Activated CD8-positive, alpha-beta T cell treated with anti-CD3 and anti-CD28 coated beads for 36 hours (primary cell): ENCODE measurements at regions not wholly inside any gene's neighbourhood (a gene's known extent, or its start where the extent isn't known, plus 50 kb on each side); places are given as distances from the start of the nearest gene placed in this dataset.

Experiments
- ATAC-seq: fragments of 200-7000 bp; cut with Tn5 transposase; one replicate; pipeline ENCODE4 v1.10.0; 2021; ENCODE audit warnings: mild to moderate bottlenecking, moderate library complexity
- CTCF ChIA-PET: fragments of 350-600 bp; sonication (Branson Sonifier 250); formaldehyde crosslinking; loops from one replicate; lab custom pipeline; 2021; ENCODE audit warnings: antibody characterized with exemption; lab: Charles Lee
- POLR2A ChIA-PET: fragments of 350-600 bp; sonication (Branson Sonifier 250); formaldehyde crosslinking; loops from one replicate; lab custom pipeline; 2021; ENCODE audit warnings: antibody characterized with exemption; lab: Charles Lee
- DNase-seq: peaks from one replicate; pipeline ENCODE4 v3.0.0-alpha.2; 2020
- H3K27ac Mint-ChIP-seq: one replicate; pipeline ENCODE4 v1.8.0; 2021; ENCODE audit warnings: mild to moderate bottlenecking, mixed read lengths
- H3K27me3 Mint-ChIP-seq: one replicate; pipeline ENCODE4 v1.8.0; 2021; ENCODE audit warnings: mixed read lengths
- H3K36me3 Mint-ChIP-seq: one replicate; pipeline ENCODE4 v1.8.0; 2021; ENCODE audit warnings: low read depth, mixed read lengths
- H3K4me1 Mint-ChIP-seq: one replicate; pipeline ENCODE4 v1.8.0; 2021; ENCODE audit warnings: low read depth, mixed read lengths
- H3K4me3 Mint-ChIP-seq: one replicate; pipeline ENCODE4 v1.8.0; 2021; ENCODE audit warnings: mild to moderate bottlenecking, moderate library complexity, mixed read lengths
- H3K9me3 Mint-ChIP-seq: one replicate; pipeline ENCODE4 v1.8.0; 2021; ENCODE audit warnings: mixed read lengths
- CTCF ChIP-seq: fragments of 200-600 bp; IDR thresholded peaks from one replicate; pipeline ENCODE4 v1.8.0; 2022; ENCODE audit warnings: antibody characterized with exemption, mild to moderate bottlenecking
- intact Hi-C: fragments of 100-400 bp; cut with micrococcal nuclease; formaldehyde crosslinking; loops from one replicate; pipeline ENCODE4 v1.10.0; 2022

- Mint-ChIP-seq H3K9me3 (no peaks in the 10 kb centered on the region), H3K36me3 (no peaks in the 10 kb centered on the region), H3K27ac (no peak overlapping the region), H3K27me3 (no peaks in the 10 kb centered on the region), H3K4me3 (no peak overlapping the region), H3K4me1 (no peaks in the 10 kb centered on the region)
- POLR2A ChIA-PET, result no interaction called here
- CTCF ChIA-PET, result no interaction called here
- no peak for DNase-seq
- ATAC-seq, result no peak
- intact Hi-C loops, result no loop called here
- no peak for TF ChIP-seq CTCF
Observed at GRCh38 chr4:141849367-141849766, 213.0 kb downstream of the IL15 start.

GRCh38 chr4:141849778-141850177 lies 213.4 kb downstream of the IL15 start:
- H3K27me3 Mint-ChIP-seq, result no peaks in the 10 kb centered on the region
- intact Hi-C loops, result no loop called here
- no peak for ATAC-seq

GRCh38 chr4:141851246-141851891 lies 215.0 kb downstream of the IL15 start:
- intact Hi-C loops, result no loop called here
- Mint-ChIP-seq H3K27me3 (no peaks in the 10 kb centered on the region), H3K36me3 (no peaks in the 10 kb centered on the region), H3K4me1 (no peaks in the 10 kb centered on the region), H3K9me3 (peaks cover 8% of the 10 kb centered on the region), H3K27ac (no peak overlapping the region), H3K4me3 (no peak overlapping the region)
- ATAC-seq (no peak), DNase-seq (no peak)
- CTCF ChIA-PET, result no interaction called here
- no peak for TF ChIP-seq CTCF
- POLR2A ChIA-PET, result no interaction called here

More at GRCh38 chr4:141849778-141850177, 213.4 kb downstream of the IL15 start:
- POLR2A ChIA-PET, result no interaction called here
- Mint-ChIP-seq H3K4me3 (no peak overlapping the region), H3K36me3 (no peaks in the 10 kb centered on the region), H3K27ac (no peak overlapping the region), H3K4me1 (no peaks in the 10 kb centered on the region), H3K9me3 (no peaks in the 10 kb centered on the region)
- DNase-seq, result no peak
- TF ChIP-seq CTCF, result no peak
- CTCF ChIA-PET, result no interaction called here

GRCh38 chr4:141853091-141853764 lies 216.8 kb downstream of the IL15 start:
- ChIA-PET POLR2A (interaction anchor here (0.7 kb wide), 1 partner anchor 1105 kb away, joined by 3 read pairs; no protein-coding TSS in a partner anchor), CTCF (no interaction called here)
- no peak for TF ChIP-seq CTCF
- intact Hi-C loops, result no loop called here
- Mint-ChIP-seq H3K4me1 (no peaks in the 10 kb centered on the region), H3K27ac (no peak overlapping the region), H3K4me3 (no peak overlapping the region), H3K27me3 (no peaks in the 10 kb centered on the region), H3K9me3 (peaks cover 8% of the 10 kb centered on the region), H3K36me3 (no peaks in the 10 kb centered on the region)
- no peak for DNase-seq
- ATAC-seq, result no peak

- no peaks in the 10 kb centered on the region for H3K36me3 Mint-ChIP-seq
- ATAC-seq (no peak), DNase-seq (no peak)
- ChIA-PET POLR2A (no interaction called here), CTCF (no interaction called here)
- H3K4me3 Mint-ChIP-seq, result no peak overlapping the region
- H3K9me3 Mint-ChIP-seq, result peaks cover 8% of the 10 kb centered on the region
- no peak overlapping the region for H3K27ac Mint-ChIP-seq
- intact Hi-C loops, result no loop called here
- no peak for TF ChIP-seq CTCF
- no peaks in the 10 kb centered on the region for H3K4me1 Mint-ChIP-seq
- H3K27me3 Mint-ChIP-seq, result no peaks in the 10 kb centered on the region
Observed at GRCh38 chr4:141858437-141858836, 222.1 kb downstream of the IL15 start.
